MM.1S (cell line): ENCODE measurements at regions not wholly inside any gene's neighbourhood (a gene's known extent, or its start where the extent isn't known, plus 50 kb on each side); places are given as distances from the start of the nearest gene placed in this dataset.
"Not testable (repeated sequence)": the region's sequence is repeated elsewhere in the genome, so short reads cannot be mapped to it uniquely, and the experiment has no call there.

Experiments
- DNase-seq: peaks from one replicate; pipeline ENCODE4 v3.0.0-alpha.2; 2015
- H2AFZ ChIP-seq: fragments of 300-600 bp; sonication (generic); 2 replicates; pipeline ENCODE4 v1.6.0; 2016; ENCODE audit warnings: antibody characterized with exemption, low read length
- H3F3A ChIP-seq: fragments of 300-600 bp; sonication (generic); 2 replicates; pipeline ENCODE4 v1.6.1; 2016; ENCODE audit warnings: mild to moderate bottlenecking, antibody characterized with exemption, low read length, moderate library complexity, mixed read lengths; ENCODE audit not compliant: insufficient read depth
- H3K27ac ChIP-seq: fragments of 300-600 bp; sonication (generic); 2 replicates; pipeline ENCODE4 v1.5.1; 2016; ENCODE audit warnings: mild to moderate bottlenecking, low read length
- H3K27me3 ChIP-seq: fragments of 300-600 bp; sonication (generic); replicated peaks from 2 replicates; pipeline ENCODE4 v1.6.0; 2016; ENCODE audit warnings: low read length; ENCODE audit not compliant: insufficient read depth
- H3K36me3 ChIP-seq: fragments of 300-600 bp; sonication (generic); replicated peaks from 2 replicates; pipeline ENCODE4 v1.6.1; 2016; ENCODE audit warnings: mild to moderate bottlenecking, low read length, mixed read lengths; ENCODE audit not compliant: insufficient read depth
- H3K4me1 ChIP-seq: fragments of 300-600 bp; sonication (generic); 2 replicates; pipeline ENCODE4 v1.6.1; 2016; ENCODE audit warnings: low read length, mixed read lengths
- H3K4me2 ChIP-seq: fragments of 300-600 bp; sonication (generic); 2 replicates; pipeline ENCODE4 v1.6.0; 2016; ENCODE audit warnings: low read depth, low read length
- H3K4me3 ChIP-seq: fragments of 300-600 bp; sonication (generic); 2 replicates; pipeline ENCODE4 v1.5.1; 2016; ENCODE audit warnings: low read length, mixed read lengths
- H3K79me2 ChIP-seq: fragments of 300-600 bp; sonication (generic); 2 replicates; pipeline ENCODE4 v1.6.1; 2016; ENCODE audit warnings: mixed run types, low read length, mixed read lengths
- H3K9ac ChIP-seq: fragments of 300-600 bp; sonication (generic); 2 replicates; pipeline ENCODE4 v1.6.1; 2016; ENCODE audit warnings: low read length, mixed read lengths
- H3K9me2 ChIP-seq: fragments of 300-600 bp; sonication (generic); replicated peaks from 2 replicates; pipeline ENCODE4 v1.6.1; 2016; ENCODE audit warnings: mild to moderate bottlenecking, low read length, mixed read lengths; ENCODE audit not compliant: insufficient read depth
- H3K9me3 ChIP-seq: fragments of 300-600 bp; sonication (generic); replicated peaks from 2 replicates; pipeline ENCODE4 v1.6.1; 2016; ENCODE audit warnings: mild to moderate bottlenecking, low read length, mixed read lengths; ENCODE audit not compliant: insufficient read depth
- H4K20me1 ChIP-seq: fragments of 300-600 bp; sonication (generic); 2 replicates; pipeline ENCODE4 v1.6.1; 2016; ENCODE audit warnings: mild to moderate bottlenecking, low read length, moderate library complexity, mixed read lengths; ENCODE audit not compliant: insufficient read depth
- EZH2 ChIP-seq: fragments of 300-600 bp; sonication (generic); optimal IDR thresholded peaks from 2 replicates; pipeline ENCODE3; 2017; ENCODE audit warnings: low read depth, mild to moderate bottlenecking, antibody characterized with exemption, low read length, mixed read lengths
- EZH2phosphoT487 ChIP-seq: fragments of 300-600 bp; sonication (generic); IDR thresholded peaks from 2 replicates; pipeline ENCODE4 v1.6.1; 2018; ENCODE audit warnings: antibody characterized with exemption, low read length
- TF ChIP-seq, protein P1 (sequence below): fragments of 300-600 bp; sonication (generic); IDR thresholded peaks from 2 replicates; pipeline ENCODE4 v1.5.1; 2016; ENCODE audit warnings: antibody characterized with exemption, low read length, mixed read lengths

DNA sequence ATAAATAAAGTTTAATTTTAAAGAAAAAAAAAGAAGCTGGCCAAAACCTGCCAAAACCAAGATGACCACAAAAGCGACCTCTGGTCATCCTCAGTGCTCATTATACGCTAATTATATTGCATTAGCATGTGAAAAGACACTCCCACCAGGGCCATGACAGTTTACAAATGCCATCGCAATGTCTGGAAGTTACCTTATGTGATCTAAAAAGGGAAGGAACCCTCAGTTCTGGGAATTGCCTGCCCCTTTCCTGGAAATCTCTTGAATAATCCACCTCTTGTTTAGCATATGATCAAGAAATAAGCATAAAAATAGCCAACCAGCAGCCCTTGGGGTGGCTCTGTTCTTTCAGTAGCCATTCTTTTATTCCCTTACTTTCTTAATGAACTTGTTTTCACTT, 178.3 kb upstream of the MAP1B start:
- H3K9ac ChIP-seq = no peak overlapping the region
- no peak for DNase-seq
- H3K4me1 ChIP-seq = no peaks in the 10 kb centered on the region
- no peaks in the 10 kb centered on the region for H3F3A ChIP-seq
- no peak for TF ChIP-seq EZH2phosphoT487
- no peak for TF ChIP-seq EZH2
- H3K27me3 ChIP-seq = no peaks in the 10 kb centered on the region
- no peaks in the 10 kb centered on the region for H4K20me1 ChIP-seq
- no peak overlapping the region for H3K4me2 ChIP-seq
- H3K27ac ChIP-seq = no peak overlapping the region
- no peak overlapping the region for H2AFZ ChIP-seq
- no peaks in the 10 kb centered on the region for H3K36me3 ChIP-seq
- no peak overlapping the region for H3K4me3 ChIP-seq
- H3K9me2 ChIP-seq = no peaks in the 10 kb centered on the region
- H3K79me2 ChIP-seq = no peaks in the 10 kb centered on the region
- H3K9me3 ChIP-seq = no peaks in the 10 kb centered on the region

- H3K9ac ChIP-seq, H3K27me3 ChIP-seq, H3K4me2 ChIP-seq, DNase-seq, H3K27ac ChIP-seq, H3K79me2 ChIP-seq, H3K9me2 ChIP-seq, H3F3A ChIP-seq, H3K36me3 ChIP-seq, H4K20me1 ChIP-seq, H2AFZ ChIP-seq, H3K9me3 ChIP-seq, H3K4me3 ChIP-seq, H3K4me1 ChIP-seq: not testable (repeated sequence)
These were observed 176.7 kb upstream of the MAP1B start for GRCh38 chr5:71930554-71930953.

- no peak overlapping the region for H3K9ac ChIP-seq
- no peak for DNase-seq
- H2AFZ ChIP-seq = no peak overlapping the region
- no peaks in the 10 kb centered on the region for H3F3A ChIP-seq
- no peak overlapping the region for H3K27ac ChIP-seq
- no peaks in the 10 kb centered on the region for H3K9me2 ChIP-seq
- no peaks in the 10 kb centered on the region for H3K79me2 ChIP-seq
- H4K20me1 ChIP-seq = no peaks in the 10 kb centered on the region
- no peaks in the 10 kb centered on the region for H3K4me1 ChIP-seq
- H3K4me2 ChIP-seq = no peak overlapping the region
- no peak for TF ChIP-seq EZH2phosphoT487
- no peak for TF ChIP-seq EZH2
- TF ChIP-seq, protein P1, sequence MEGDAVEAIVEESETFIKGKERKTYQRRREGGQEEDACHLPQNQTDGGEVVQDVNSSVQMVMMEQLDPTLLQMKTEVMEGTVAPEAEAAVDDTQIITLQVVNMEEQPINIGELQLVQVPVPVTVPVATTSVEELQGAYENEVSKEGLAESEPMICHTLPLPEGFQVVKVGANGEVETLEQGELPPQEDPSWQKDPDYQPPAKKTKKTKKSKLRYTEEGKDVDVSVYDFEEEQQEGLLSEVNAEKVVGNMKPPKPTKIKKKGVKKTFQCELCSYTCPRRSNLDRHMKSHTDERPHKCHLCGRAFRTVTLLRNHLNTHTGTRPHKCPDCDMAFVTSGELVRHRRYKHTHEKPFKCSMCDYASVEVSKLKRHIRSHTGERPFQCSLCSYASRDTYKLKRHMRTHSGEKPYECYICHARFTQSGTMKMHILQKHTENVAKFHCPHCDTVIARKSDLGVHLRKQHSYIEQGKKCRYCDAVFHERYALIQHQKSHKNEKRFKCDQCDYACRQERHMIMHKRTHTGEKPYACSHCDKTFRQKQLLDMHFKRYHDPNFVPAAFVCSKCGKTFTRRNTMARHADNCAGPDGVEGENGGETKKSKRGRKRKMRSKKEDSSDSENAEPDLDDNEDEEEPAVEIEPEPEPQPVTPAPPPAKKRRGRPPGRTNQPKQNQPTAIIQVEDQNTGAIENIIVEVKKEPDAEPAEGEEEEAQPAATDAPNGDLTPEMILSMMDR = no peak
- no peak overlapping the region for H3K4me3 ChIP-seq
- no peaks in the 10 kb centered on the region for H3K27me3 ChIP-seq
- H3K9me3 ChIP-seq = no peaks in the 10 kb centered on the region
- no peaks in the 10 kb centered on the region for H3K36me3 ChIP-seq
These were observed 175.1 kb upstream of the MAP1B start for GRCh38 chr5:71932131-71932654.

DNA sequence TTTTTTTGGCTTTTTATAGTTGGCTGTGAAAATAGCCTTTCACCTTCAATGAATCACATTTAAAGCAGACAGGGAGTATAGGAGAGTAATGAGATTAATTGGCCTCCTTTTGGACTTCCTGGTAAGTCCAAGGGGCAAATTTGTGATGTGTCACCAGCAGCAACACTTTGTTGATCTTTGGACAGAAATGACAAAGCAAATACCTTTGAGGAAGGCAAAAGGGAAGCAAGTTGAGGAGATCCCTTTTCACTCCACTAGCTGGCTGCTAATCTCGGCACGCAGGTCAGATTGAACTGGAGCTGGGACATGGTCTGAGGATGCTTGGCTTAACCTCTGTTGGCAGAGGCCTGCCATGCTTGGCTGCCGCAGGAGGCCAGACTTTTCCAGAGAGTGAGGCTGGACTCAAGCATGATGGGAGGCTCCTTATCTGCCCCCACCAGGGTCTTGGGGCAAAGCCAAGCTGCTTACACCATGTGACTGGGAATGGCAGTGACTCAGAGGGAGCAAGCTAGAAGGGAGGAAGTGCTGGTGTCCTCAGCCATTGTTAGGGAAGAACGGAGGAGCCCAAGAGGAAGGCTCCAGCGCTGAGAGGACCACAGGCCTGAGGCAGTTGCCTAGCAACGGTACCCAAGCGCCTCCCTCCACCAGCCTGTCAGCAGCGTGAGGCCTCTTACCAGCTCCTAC, 174.5 kb upstream of the MAP1B start:
- Histone ChIP-seq H3K36me3 (no peaks in the 10 kb centered on the region), H3K4me2 (no peak overlapping the region), H3K4me3 (no peak overlapping the region), H4K20me1 (no peaks in the 10 kb centered on the region), H3K27ac (no peak overlapping the region), H3K9me2 (no peaks in the 10 kb centered on the region), H3K27me3 (no peaks in the 10 kb centered on the region), H3K9ac (no peak overlapping the region), H3K4me1 (no peaks in the 10 kb centered on the region), H3K9me3 (no peaks in the 10 kb centered on the region), H3F3A (no peaks in the 10 kb centered on the region), H3K79me2 (no peaks in the 10 kb centered on the region), H2AFZ (no peak overlapping the region)
- DNase-seq = no peak
- no peak for TF ChIP-seq EZH2phosphoT487
- TF ChIP-seq, protein P1 = no peak
- TF ChIP-seq EZH2 = no peak
